ACC112 (cell line): ENCODE measurements at regions not wholly inside any gene's neighbourhood (a gene's known extent, or its start where the extent isn't known, plus 50 kb on each side); places are given as distances from the start of the nearest gene placed in this dataset.

Experiments used
- H2AFZ ChIP-seq: fragments of 200-600 bp; sonication (generic); one replicate; pipeline ENCODE4 v1.6.0; 2017; ENCODE audit warnings: antibody characterized with exemption, low read length; ENCODE audit not compliant: unreplicated experiment
- H3K27ac ChIP-seq: fragments of 200-600 bp; sonication (generic); 2 replicates; pipeline ENCODE4 v1.5.1; 2014; ENCODE audit warnings: low read depth, mild to moderate bottlenecking, antibody characterized with exemption, low read length, moderate library complexity
- H3K27me3 ChIP-seq: fragments of 200-600 bp; sonication (generic); 2 replicates; pipeline ENCODE4 v1.6.1; 2014; ENCODE audit warnings: mild to moderate bottlenecking, antibody characterized with exemption, low read length, moderate library complexity, mixed read lengths; ENCODE audit not compliant: insufficient read depth
- H3K36me3 ChIP-seq: fragments of 200-600 bp; sonication (generic); 2 replicates; pipeline ENCODE4 v1.6.1; 2016; ENCODE audit warnings: mild to moderate bottlenecking, antibody characterized with exemption, low read length, moderate library complexity, mixed read lengths; ENCODE audit not compliant: insufficient read depth
- H3K4me1 ChIP-seq: fragments of 200-600 bp; sonication (generic); one replicate; pipeline ENCODE4 v1.6.1; 2016; ENCODE audit warnings: low read length, mixed read lengths; ENCODE audit not compliant: insufficient read depth, unreplicated experiment, control insufficient read depth
- H3K4me3 ChIP-seq: fragments of 200-600 bp; sonication (generic); 2 replicates; pipeline ENCODE4 v1.5.1; 2014; ENCODE audit warnings: mild to moderate bottlenecking, low read depth, low read length
- H3K79me2 ChIP-seq: fragments of 200-600 bp; sonication (generic); one replicate; pipeline ENCODE4 v1.6.0; 2016; ENCODE audit warnings: low read length; ENCODE audit not compliant: control insufficient read depth, unreplicated experiment, insufficient read depth

- Histone ChIP-seq H3K4me1 (no peaks in the 10 kb centered on the region), H3K36me3 (no peaks in the 10 kb centered on the region), H2AFZ (no peak overlapping the region), H3K27ac (no peak overlapping the region), H3K4me3 (no peak overlapping the region), H3K79me2 (no peaks in the 10 kb centered on the region), H3K27me3 (no peaks in the 10 kb centered on the region)
These were observed 289.6 kb downstream of the MED10 start for GRCh38 chr5:6088706-6089105.

GRCh38 chr5:6087576-6087975 lies 290.8 kb downstream of the MED10 start:
- no peaks in the 10 kb centered on the region for H3K79me2 ChIP-seq
- H3K4me1 ChIP-seq = no peaks in the 10 kb centered on the region

DNA sequence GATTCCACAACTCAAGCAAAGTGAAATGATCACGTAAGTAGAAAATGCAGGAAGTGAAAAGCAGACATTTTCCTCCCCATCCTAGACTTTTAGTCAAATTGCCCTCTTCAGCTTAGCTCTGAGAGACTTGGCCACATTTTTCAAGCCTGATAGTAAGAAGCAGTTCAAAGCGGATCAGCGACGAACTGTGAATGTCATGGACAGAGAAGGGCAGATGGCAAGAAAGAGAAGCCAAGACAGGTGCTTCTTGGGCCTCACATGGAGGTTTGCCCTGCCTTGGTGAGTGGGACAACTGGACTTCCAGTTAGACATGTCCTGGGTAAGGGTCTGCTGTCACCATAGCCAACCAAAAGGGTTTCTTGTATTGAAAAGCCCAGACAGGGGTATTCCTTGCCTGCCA lies 291.5 kb downstream of the MED10 start:
- Histone ChIP-seq H3K27me3 (no peaks in the 10 kb centered on the region), H3K27ac (no peak overlapping the region), H3K36me3 (no peaks in the 10 kb centered on the region), H3K79me2 (no peaks in the 10 kb centered on the region), H3K4me3 (no peak overlapping the region), H3K4me1 (no peaks in the 10 kb centered on the region), H2AFZ (no peak overlapping the region)

More at GRCh38 chr5:6087576-6087975, 290.8 kb downstream of the MED10 start:
- no peak overlapping the region for H2AFZ ChIP-seq
- no peak overlapping the region for H3K4me3 ChIP-seq
- H3K36me3 ChIP-seq = no peaks in the 10 kb centered on the region
- H3K27ac ChIP-seq = no peak overlapping the region
- H3K27me3 ChIP-seq = no peaks in the 10 kb centered on the region

GRCh38 chr5:6085341-6085860 lies 292.9 kb downstream of the MED10 start:
- Histone ChIP-seq H3K36me3 (no peaks in the 10 kb centered on the region), H3K4me1 (no peaks in the 10 kb centered on the region), H2AFZ (no peak overlapping the region), H3K27ac (no peak overlapping the region), H3K4me3 (no peak overlapping the region), H3K79me2 (no peaks in the 10 kb centered on the region), H3K27me3 (no peaks in the 10 kb centered on the region)

GRCh38 chr5:6084836-6085235 lies 293.5 kb downstream of the MED10 start:
- no peak overlapping the region for H3K4me3 ChIP-seq
- H2AFZ ChIP-seq = no peak overlapping the region
- no peaks in the 10 kb centered on the region for H3K36me3 ChIP-seq
- no peaks in the 10 kb centered on the region for H3K79me2 ChIP-seq
- H3K27ac ChIP-seq = no peak overlapping the region
- no peaks in the 10 kb centered on the region for H3K4me1 ChIP-seq
- H3K27me3 ChIP-seq = no peaks in the 10 kb centered on the region

GRCh38 chr5:6084376-6084775 lies 294.0 kb downstream of the MED10 start:
- H3K79me2 ChIP-seq = no peaks in the 10 kb centered on the region
- no peak overlapping the region for H2AFZ ChIP-seq
- no peak overlapping the region for H3K4me3 ChIP-seq
- no peaks in the 10 kb centered on the region for H3K27me3 ChIP-seq
- H3K4me1 ChIP-seq = no peaks in the 10 kb centered on the region
- no peak overlapping the region for H3K27ac ChIP-seq
- no peaks in the 10 kb centered on the region for H3K36me3 ChIP-seq

GRCh38 chr5:6083311-6083978 lies 294.9 kb downstream of the MED10 start:
- Histone ChIP-seq H3K27me3 (no peaks in the 10 kb centered on the region), H3K27ac (no peak overlapping the region), H3K79me2 (no peaks in the 10 kb centered on the region), H3K4me1 (no peaks in the 10 kb centered on the region), H3K4me3 (no peak overlapping the region), H3K36me3 (no peaks in the 10 kb centered on the region), H2AFZ (no peak overlapping the region)

DNA sequence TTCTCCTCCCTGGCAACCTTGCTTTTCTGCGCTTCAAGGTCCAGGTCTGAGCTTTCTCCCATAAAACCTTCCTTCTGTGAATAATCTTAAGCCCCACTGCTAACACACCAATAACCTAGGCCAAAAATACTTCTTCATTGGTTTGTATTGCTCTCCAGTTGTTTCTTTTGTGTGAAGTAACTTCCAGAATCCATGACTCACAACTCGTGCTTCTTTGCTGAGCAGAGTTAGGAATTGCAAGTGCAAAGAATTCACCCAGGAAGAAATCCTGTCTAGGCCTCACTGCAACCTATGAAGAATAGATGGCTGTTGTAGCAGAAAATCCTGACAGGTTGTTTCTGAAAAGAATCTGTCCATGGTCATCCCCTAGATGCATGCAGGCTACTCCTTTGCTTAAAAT lies 295.7 kb downstream of the MED10 start:
- Histone ChIP-seq H3K27ac (no peak overlapping the region), H3K36me3 (no peaks in the 10 kb centered on the region), H3K79me2 (no peaks in the 10 kb centered on the region), H3K27me3 (no peaks in the 10 kb centered on the region), H3K4me1 (no peaks in the 10 kb centered on the region), H3K4me3 (no peak overlapping the region), H2AFZ (no peak overlapping the region)

- no peak overlapping the region for H3K4me3 ChIP-seq
- no peak overlapping the region for H2AFZ ChIP-seq
- H3K36me3 ChIP-seq = no peaks in the 10 kb centered on the region
- H3K4me1 ChIP-seq = no peaks in the 10 kb centered on the region
- H3K79me2 ChIP-seq = no peaks in the 10 kb centered on the region
- H3K27me3 ChIP-seq = no peaks in the 10 kb centered on the region
- no peak overlapping the region for H3K27ac ChIP-seq
These were observed 296.6 kb downstream of the MED10 start for GRCh38 chr5:6081727-6082210.

GRCh38 chr5:6080930-6081726 lies 297.2 kb downstream of the MED10 start:
- H2AFZ ChIP-seq = no peak overlapping the region
- no peaks in the 10 kb centered on the region for H3K4me1 ChIP-seq
- no peaks in the 10 kb centered on the region for H3K27me3 ChIP-seq
- no peaks in the 10 kb centered on the region for H3K36me3 ChIP-seq
- no peaks in the 10 kb centered on the region for H3K79me2 ChIP-seq
- H3K4me3 ChIP-seq = no peak overlapping the region
- no peak overlapping the region for H3K27ac ChIP-seq

- Histone ChIP-seq H3K27me3 (no peaks in the 10 kb centered on the region), H3K79me2 (no peaks in the 10 kb centered on the region), H3K4me1 (no peaks in the 10 kb centered on the region), H3K27ac (no peak overlapping the region), H3K4me3 (no peak overlapping the region), H3K36me3 (no peaks in the 10 kb centered on the region), H2AFZ (no peak overlapping the region)
These were observed 297.9 kb downstream of the MED10 start for GRCh38 chr5:6080436-6080835.
